ENCODE measurements at regions not wholly inside any gene's neighbourhood (a gene's known extent, or its start where the extent isn't known, plus 50 kb on each side); places are given as distances from the start of the nearest gene placed in this dataset.

DNA sequence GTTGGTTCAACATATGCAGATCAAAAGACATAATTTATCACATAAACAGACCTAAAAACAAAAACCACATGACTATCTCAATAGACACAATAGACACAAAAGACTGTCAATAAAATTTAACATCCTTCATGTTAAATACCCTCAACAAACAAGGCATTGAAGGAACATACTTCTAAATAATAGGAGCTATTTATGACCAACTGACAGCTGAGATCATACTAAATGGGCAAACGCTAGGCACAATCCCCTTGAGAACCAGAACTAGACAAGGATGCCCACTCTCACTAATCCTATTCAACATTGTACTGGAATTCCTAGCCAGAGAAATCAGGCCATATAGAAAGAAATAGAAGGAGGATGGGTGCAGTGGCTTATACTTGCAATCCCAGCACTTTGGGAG is 50.3 kb upstream of the GLYAT start:
- Mint-ChIP-seq H3K4me1 (no peaks in the 10 kb centered on the region), H3K9me3 (peaks cover 71% of the 10 kb centered on the region), H3K27me3 (ENCODE audit: insufficient read depth, low read depth, poor library complexity) (no peaks in the 10 kb centered on the region), H3K36me3 (ENCODE audit: low read depth) (peaks cover 14% of the 10 kb centered on the region), H3K27ac (no peak overlapping the region), H3K4me3 (no peak overlapping the region)
- TF ChIP-seq EZH2 (IDR thresholded peaks at IDR 0.05; ENCODE audit: low read depth, unreplicated experiment), result no peak
- Histone ChIP-seq H3K36me3 (ENCODE audit: insufficient read depth) (no peaks in the 10 kb centered on the region), H3F3A (replicated peaks; ENCODE audit: low read depth) (no peaks in the 10 kb centered on the region), H4K20me1 (replicated peaks; ENCODE audit: insufficient read depth) (no peaks in the 10 kb centered on the region), H3K9me2 (ENCODE audit: insufficient read depth) (peaks cover 10% of the 10 kb centered on the region; the same call in 1 of the 2 replicates), H3K79me2 (replicated peaks; ENCODE audit: insufficient read depth) (no peaks in the 10 kb centered on the region), H3K4me1 (ENCODE audit: insufficient read depth) (no peaks in the 10 kb centered on the region), H3K27ac (ENCODE audit: low read depth) (no peak overlapping the region), H3K27me3 (ENCODE audit: insufficient read depth) (no peaks in the 10 kb centered on the region), H3K4me3 (no peak overlapping the region), H3K4me2 (no peak overlapping the region), H2AFZ (no peak overlapping the region)
- DNase-seq (ENCODE audit: low spot score), result no peak
- no peak for ATAC-seq
